GM12874 (cell line): ENCODE measurements at regions not wholly inside any gene's neighbourhood (a gene's known extent, or its start where the extent isn't known, plus 50 kb on each side); places are given as distances from the start of the nearest gene placed in this dataset.

Source experiments
- TF ChIP-seq, protein P1 (sequence below): IDR thresholded peaks from 2 replicates; pipeline ENCODE4 v1.5.1; 2011; ENCODE audit warnings: low read depth, mild to moderate bottlenecking, control low read depth, low read length, moderate library complexity; ENCODE audit not compliant: insufficient read depth

DNA sequence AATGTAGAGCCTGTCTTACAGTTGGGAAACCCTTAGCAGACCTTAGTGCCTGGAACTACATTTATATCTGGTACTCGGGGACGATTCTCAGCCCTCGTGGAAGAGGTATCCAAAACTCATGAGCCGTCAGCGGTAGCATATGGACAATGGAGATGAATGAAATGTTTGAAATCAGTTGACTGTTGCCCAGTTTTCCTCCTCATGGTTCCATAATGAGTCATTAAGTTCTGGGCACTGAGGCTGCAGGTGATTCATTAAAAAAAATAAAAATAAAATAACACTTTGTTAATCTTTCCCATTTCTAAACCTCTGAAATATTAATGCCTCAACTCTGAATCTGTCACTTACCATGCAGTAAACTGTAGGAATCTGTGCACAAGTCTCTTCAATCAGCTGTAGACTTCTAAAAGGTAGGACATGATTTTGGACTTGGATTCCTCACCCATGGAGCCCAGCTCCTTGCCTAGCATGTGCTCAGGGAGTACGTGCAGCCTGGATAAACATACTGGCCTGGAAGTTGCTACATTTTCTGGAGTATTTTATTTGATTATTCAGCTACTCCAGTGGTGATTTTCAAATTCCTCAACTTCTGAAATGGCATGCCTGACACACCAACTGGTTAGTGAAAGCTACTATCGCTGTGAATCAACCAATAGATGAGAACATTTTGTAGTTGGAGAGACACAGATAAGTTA lies 979.2 kb downstream of the CNTNAP5 start:
- TF ChIP-seq, protein P1, sequence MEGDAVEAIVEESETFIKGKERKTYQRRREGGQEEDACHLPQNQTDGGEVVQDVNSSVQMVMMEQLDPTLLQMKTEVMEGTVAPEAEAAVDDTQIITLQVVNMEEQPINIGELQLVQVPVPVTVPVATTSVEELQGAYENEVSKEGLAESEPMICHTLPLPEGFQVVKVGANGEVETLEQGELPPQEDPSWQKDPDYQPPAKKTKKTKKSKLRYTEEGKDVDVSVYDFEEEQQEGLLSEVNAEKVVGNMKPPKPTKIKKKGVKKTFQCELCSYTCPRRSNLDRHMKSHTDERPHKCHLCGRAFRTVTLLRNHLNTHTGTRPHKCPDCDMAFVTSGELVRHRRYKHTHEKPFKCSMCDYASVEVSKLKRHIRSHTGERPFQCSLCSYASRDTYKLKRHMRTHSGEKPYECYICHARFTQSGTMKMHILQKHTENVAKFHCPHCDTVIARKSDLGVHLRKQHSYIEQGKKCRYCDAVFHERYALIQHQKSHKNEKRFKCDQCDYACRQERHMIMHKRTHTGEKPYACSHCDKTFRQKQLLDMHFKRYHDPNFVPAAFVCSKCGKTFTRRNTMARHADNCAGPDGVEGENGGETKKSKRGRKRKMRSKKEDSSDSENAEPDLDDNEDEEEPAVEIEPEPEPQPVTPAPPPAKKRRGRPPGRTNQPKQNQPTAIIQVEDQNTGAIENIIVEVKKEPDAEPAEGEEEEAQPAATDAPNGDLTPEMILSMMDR: no peak

DNA sequence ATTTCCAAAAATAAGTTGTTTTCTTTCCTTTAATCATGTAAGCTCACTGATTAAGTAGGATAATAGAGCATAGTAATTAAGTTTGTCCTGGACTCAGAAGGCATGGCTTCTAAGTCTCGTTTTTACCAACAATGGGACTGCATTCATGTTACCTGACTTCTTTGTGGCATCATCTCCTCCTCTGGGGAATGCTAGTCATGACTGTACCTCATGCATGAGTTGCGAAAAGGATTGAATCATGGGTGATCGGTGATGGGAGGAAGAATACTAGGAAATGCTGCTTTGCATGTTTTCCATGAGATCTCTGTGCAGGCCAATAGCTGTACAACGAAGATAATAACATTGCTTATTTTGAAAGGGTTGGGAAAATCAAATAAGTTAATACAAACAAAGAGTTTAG lies 981.6 kb downstream of the CNTNAP5 start:
- TF ChIP-seq, protein P1: no peak

DNA sequence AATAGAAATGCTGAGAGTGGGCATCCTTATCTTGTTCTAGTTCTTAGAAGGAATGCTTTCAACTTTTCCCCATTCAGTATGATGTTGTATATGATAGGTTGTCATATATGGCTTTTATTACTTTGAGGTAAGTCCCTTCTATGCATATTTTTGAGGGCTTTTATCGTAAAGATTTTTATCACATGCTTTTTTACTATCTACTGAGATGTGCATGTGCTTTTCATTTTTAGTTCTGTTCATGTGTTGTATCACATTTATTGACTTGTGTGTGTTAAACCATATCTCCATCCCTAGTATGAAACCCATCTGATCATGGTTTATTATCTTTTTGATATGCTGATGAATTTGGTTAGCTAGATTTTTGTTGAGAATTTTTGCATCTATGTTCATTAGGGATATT lies 1008.8 kb downstream of the CNTNAP5 start:
- TF ChIP-seq, protein P1: no peak

DNA sequence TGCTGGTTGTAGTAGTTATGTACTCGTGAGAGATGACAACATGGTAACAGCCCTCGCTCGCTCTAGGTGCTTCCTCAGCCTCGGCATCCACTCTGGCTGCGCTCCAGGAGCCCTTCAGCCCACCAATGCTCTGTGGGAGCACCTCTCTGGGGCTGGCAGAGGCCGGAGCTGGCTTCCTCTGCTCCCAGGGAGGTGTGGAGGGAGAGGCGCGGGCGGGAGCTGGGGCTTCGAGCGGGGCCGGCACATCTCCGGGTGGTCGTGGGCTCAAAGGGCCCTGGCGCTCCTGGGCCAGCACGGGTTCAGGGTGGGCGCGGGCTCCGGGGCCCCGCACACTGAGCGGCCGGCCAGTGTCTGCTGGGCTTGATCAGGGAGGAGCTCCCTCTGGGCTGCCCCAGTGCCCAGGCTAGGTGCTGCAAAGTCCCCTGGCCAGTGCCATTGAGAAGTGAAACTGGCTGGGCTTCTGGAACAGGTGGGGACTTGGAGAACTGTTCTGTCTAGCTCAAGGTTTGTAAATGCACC lies 1012.1 kb downstream of the CNTNAP5 start:
- TF ChIP-seq, protein P1: no peak

DNA sequence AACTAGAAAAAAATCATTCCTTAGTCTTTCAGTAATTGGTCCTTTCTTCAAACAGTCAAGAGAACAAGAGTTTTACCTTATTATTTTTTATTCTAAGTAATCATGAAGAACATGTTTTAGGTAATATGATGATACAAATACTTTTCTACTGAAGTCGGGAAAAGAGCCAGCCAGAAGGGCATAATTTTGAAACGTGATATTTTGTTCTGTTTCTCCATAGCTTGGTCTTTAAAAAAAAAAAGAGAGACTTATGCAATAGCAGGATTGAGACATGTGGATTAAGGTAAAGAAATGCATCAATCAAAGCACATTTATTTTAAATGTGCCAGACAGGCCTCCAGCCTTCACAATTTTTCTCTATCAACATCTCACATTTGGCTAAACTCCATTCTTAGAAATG lies 1016.8 kb downstream of the CNTNAP5 start:
- TF ChIP-seq, protein P1: no peak

DNA sequence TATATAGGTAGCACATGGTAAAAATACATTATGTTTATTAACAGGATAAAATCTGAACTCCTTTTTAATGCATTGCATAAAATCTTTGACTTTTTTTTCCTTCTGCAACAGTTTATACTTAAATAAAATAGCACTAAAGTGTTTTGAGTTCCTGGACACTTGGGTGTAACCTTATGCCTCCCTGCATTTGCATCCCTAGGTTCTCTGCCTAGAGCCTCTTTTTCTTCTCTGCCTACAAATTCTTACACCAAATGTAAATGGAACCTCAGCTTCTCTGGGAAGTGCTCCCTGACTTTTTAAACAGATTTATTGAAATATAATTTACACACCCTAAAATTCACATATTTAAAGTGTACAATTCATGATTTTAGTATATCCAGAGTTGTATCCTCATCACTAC lies 1017.6 kb downstream of the CNTNAP5 start:
- TF ChIP-seq, protein P1: no peak

DNA sequence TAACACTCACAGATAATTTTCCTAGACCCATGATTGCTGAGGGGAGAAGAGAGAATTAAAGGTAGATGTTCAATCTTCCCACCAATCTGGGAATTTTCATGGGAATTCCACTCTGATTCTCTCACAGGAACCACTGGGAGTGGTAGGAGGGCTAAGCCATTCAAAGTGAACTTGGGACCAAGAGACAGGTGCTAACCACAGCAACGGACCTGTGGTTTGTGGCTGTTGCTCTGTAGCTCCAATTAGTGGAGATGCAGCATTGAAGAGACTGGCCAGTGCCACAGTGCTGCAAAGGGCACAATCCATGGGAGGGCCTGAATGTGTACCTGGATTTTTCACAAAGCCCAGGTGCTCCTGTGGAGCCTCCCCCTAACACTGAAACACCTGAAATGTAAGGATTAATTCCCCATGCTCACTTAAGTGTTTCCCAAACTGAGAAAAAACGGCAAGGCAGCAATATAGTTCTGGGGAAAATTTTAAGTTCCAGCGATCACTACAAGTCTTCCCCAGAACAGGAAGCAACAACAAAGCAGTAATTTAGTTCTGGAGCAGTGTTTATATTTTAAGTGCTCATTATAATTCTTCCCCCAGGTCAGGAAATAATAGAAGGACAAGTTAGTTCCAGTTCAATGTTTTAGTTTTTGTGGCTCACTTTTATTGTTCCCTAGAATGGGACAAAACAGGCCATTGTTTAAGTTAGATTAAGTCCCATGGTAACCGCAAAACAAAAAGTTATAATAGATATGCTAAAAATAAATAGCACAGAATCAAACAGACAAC lies 1045.8 kb downstream of the CNTNAP5 start:
- TF ChIP-seq, protein P1: no peak
